A204.1 (cell line): ENCODE measurements at regions not wholly inside any gene's neighbourhood (a gene's known extent, or its start where the extent isn't known, plus 50 kb on each side); places are given as distances from the start of the nearest gene placed in this dataset.

Experiments
- FAIRE-seq: peaks from 2 replicates; lab custom pipeline; 2012; peaks lifted over from hg19 to GRCh38; lab: Jason Lieb, UNC

GRCh38 chr5:124263680-124264491, 482.6 kb downstream of the ZNF608 start:
- FAIRE-seq, result no peak

- FAIRE-seq, result no peak
Measured at GRCh38 chr5:124262991-124263571, 483.4 kb downstream of the ZNF608 start.

- no peak for FAIRE-seq
Measured at GRCh38 chr5:124262470-124262869, 484.0 kb downstream of the ZNF608 start.

- no peak for FAIRE-seq
Measured at GRCh38 chr5:124261848-124262247, 484.6 kb downstream of the ZNF608 start.

- FAIRE-seq, result no peak
Measured at GRCh38 chr5:124260921-124261515, 485.4 kb downstream of the ZNF608 start.

- no peak for FAIRE-seq
Measured at GRCh38 chr5:124259017-124259416, 487.4 kb downstream of the ZNF608 start.

GRCh38 chr5:124257048-124257447, 489.4 kb downstream of the ZNF608 start:
- no peak for FAIRE-seq

GRCh38 chr5:124253203-124253810, 493.1 kb downstream of the ZNF608 start:
- FAIRE-seq, result no peak

GRCh38 chr5:124252747-124253146, 493.7 kb downstream of the ZNF608 start:
- FAIRE-seq, result no peak

- no peak for FAIRE-seq
Measured at GRCh38 chr5:124252191-124252638, 494.2 kb downstream of the ZNF608 start.

GRCh38 chr5:124245276-124245675, 501.2 kb downstream of the ZNF608 start:
- no peak for FAIRE-seq

- FAIRE-seq, result no peak
Measured at GRCh38 chr5:124240732-124241131, 505.7 kb downstream of the ZNF608 start.

GRCh38 chr5:124239572-124239971, 506.9 kb downstream of the ZNF608 start:
- no peak for FAIRE-seq

- no peak for FAIRE-seq
Measured at GRCh38 chr5:124238350-124238749, 508.1 kb downstream of the ZNF608 start.

- FAIRE-seq, result no peak
Measured at GRCh38 chr5:124237206-124237695, 509.2 kb downstream of the ZNF608 start.

- no peak for FAIRE-seq
Measured at GRCh38 chr5:124236361-124237205, 509.9 kb downstream of the ZNF608 start.

- no peak for FAIRE-seq
Measured at GRCh38 chr5:124235576-124235975, 510.9 kb downstream of the ZNF608 start.

GRCh38 chr5:124234770-124235562, 511.5 kb downstream of the ZNF608 start:
- FAIRE-seq, result no peak

- FAIRE-seq, result no peak
Measured at GRCh38 chr5:124234022-124234769, 512.2 kb downstream of the ZNF608 start.

- FAIRE-seq, result no peak
Measured at GRCh38 chr5:124232515-124232914, 513.9 kb downstream of the ZNF608 start.
